Vagina (tissue), 2 donors: ENCODE measurements at regions not wholly inside any gene's neighbourhood (a gene's known extent, or its start where the extent isn't known, plus 50 kb on each side); places are given as distances from the start of the nearest gene placed in this dataset.

Experiments
- DNase-seq, 2 donors: peaks; one replicate each; pipeline ENCODE4 v3.0.0-alpha.2; 2017; ENCODE audit errors: extremely low spot score in 2 of 2
- H3K27ac ChIP-seq: fragments of 200-600 bp; sonication (generic); one replicate; pipeline ENCODE4 v1.5.1; 2019
- H3K27me3 ChIP-seq: fragments of 200-600 bp; sonication (generic); one replicate; pipeline ENCODE4 v1.5.1; 2019
- H3K36me3 ChIP-seq, 2 donors: fragments of 200-600 bp; sonication (generic); one replicate each; pipeline ENCODE4 v1.5.1; 2017 to 2019
- H3K4me1 ChIP-seq: fragments of 200-600 bp; sonication (generic); one replicate; pipeline ENCODE4 v1.5.1; 2019
- H3K4me3 ChIP-seq, 2 donors: fragments of 200-600 bp; sonication (generic); 1 replicate in 1 of 2; 2 replicates in 1 of 2; pipeline ENCODE4 v1.5.1; 2016 to 2019
- H3K9me3 ChIP-seq: fragments of 200-600 bp; sonication (generic); one replicate; pipeline ENCODE4 v1.5.1; 2019
- POLR2A ChIP-seq, 2 donors: fragments of 450-650 bp; IDR thresholded peaks; one replicate each; pipeline ENCODE4 v1.6.1; 2017; ENCODE audit warnings: antibody characterized with exemption in 2 of 2, mild to moderate bottlenecking in 2 of 2, moderate library complexity in 2 of 2
- POLR2AphosphoS5 ChIP-seq, 2 donors: sonication (generic); formaldehyde crosslinking; IDR thresholded peaks; one replicate each; pipeline ENCODE4 v1.9.0; 2017; ENCODE audit warnings: antibody characterized with exemption in 2 of 2, mild to moderate bottlenecking in 2 of 2, low read depth in 1 of 2; ENCODE audit not compliant: insufficient read depth in 1 of 2
- intact Hi-C: fragments of 100-400 bp; cut with DNase I; formaldehyde crosslinking; loops from one replicate; pipeline ENCODE4 v1.15.1; 2023
- TF ChIP-seq, protein P1 (sequence below), 3 experiments: fragments of 450-650 bp in 2 of 3; fragments of 200-600 bp in 1 of 3; sonication (generic) in 1 of 3; IDR thresholded peaks; one replicate each; pipeline ENCODE4 v1.5.1; 2017 to 2019; ENCODE audit warnings: antibody characterized with exemption in 3 of 3, mild to moderate bottlenecking in 2 of 3, moderate library complexity in 2 of 3

DNA sequence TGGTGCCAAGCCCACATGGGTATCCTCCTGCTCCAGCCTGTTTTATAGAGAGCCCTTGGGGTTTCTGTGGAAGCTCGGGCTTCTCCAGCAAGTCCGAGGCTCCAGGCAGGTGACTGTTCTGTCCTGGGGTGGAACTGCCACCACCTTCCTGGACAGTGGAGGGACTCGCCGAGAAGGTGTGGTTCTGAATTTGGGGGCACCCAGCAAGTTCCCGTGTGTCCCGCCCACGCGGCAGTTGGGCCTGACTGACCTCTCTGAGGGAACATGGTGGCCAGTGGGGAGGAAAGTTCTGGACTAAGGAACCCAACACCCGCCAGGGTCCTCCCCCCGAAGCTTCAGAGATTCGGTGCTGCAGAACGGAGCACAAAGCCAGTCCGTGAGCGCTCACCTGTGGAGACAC is 158.1 kb upstream of the C1orf174 start:
- Histone ChIP-seq H3K27me3 (no peaks in the 10 kb centered on the region), H3K9me3 (no peaks in the 10 kb centered on the region), H3K27ac (no peak overlapping the region), H3K36me3 (no peaks in the 10 kb centered on the region), H3K4me1 (no peaks in the 10 kb centered on the region), H3K4me3 (no peak overlapping the region)
- intact Hi-C loops, result no loop called here
- no peak for TF ChIP-seq POLR2A (IDR thresholded peaks at IDR 0.05)
- TF ChIP-seq, protein P1, sequence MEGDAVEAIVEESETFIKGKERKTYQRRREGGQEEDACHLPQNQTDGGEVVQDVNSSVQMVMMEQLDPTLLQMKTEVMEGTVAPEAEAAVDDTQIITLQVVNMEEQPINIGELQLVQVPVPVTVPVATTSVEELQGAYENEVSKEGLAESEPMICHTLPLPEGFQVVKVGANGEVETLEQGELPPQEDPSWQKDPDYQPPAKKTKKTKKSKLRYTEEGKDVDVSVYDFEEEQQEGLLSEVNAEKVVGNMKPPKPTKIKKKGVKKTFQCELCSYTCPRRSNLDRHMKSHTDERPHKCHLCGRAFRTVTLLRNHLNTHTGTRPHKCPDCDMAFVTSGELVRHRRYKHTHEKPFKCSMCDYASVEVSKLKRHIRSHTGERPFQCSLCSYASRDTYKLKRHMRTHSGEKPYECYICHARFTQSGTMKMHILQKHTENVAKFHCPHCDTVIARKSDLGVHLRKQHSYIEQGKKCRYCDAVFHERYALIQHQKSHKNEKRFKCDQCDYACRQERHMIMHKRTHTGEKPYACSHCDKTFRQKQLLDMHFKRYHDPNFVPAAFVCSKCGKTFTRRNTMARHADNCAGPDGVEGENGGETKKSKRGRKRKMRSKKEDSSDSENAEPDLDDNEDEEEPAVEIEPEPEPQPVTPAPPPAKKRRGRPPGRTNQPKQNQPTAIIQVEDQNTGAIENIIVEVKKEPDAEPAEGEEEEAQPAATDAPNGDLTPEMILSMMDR (IDR thresholded peaks at IDR 0.05), result no peak
- no peak for TF ChIP-seq POLR2AphosphoS5 (IDR thresholded peaks at IDR 0.05; ENCODE audit: insufficient read depth in 1 of 2, low read depth in 1 of 2)
- peak; percentile 67 to 95 for DNase-seq

DNA sequence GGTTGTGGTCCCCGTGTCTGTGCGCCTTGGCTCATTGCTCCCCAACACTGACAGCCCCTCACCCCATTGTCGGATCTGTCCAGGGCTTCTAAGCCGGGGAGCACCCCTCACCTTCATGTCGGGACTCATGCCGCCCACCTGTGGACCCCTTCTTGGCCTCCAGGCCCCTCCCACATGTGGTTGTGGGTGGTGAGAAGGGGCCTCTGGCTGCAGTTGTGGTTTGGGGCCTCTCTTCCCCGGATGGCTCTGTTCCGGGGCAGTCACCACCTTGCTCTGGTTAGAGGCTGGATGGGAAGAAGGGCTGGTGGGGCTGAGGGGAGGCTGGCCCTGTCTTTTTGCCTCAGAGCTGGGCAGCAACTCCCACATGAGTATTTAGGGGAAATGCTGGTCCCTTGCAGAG is 158.6 kb upstream of the C1orf174 start:
- Histone ChIP-seq H3K4me1 (no peaks in the 10 kb centered on the region), H3K27me3 (no peaks in the 10 kb centered on the region), H3K9me3 (no peaks in the 10 kb centered on the region), H3K27ac (no peak overlapping the region), H3K4me3 (no peak overlapping the region), H3K36me3 (no peaks in the 10 kb centered on the region)
- intact Hi-C loops, result no loop called here
- DNase-seq, result peak in 1 of 2 donors; percentile 88
- TF ChIP-seq POLR2AphosphoS5 (IDR thresholded peaks at IDR 0.05; ENCODE audit: insufficient read depth in 1 of 2, low read depth in 1 of 2) (no peak), POLR2A (IDR thresholded peaks at IDR 0.05) (no peak)
- TF ChIP-seq, protein P1 (IDR thresholded peaks at IDR 0.05), result no peak

DNA sequence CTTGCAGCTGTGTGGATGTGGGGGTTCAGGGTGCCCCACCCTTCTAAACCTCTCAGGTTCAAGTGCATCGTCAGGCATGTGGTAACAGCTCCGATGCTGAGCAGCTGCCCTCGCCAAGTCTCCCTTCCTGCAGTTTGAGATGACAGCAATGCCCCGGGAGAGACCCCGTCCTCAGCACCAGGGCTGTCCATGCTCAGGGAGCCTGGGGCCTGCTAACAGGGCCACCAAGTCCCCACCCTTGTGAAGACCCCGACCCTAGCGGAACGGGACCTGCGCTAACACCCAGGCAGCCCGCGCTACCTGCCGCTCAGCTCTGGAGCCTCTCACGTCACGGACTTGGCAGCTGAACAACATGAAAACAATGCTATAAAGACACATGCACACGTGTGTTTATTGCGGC is 159.2 kb upstream of the C1orf174 start:
- no peak for DNase-seq
- Histone ChIP-seq H3K27ac (no peak overlapping the region), H3K36me3 (no peaks in the 10 kb centered on the region), H3K4me3 (no peak overlapping the region), H3K4me1 (no peaks in the 10 kb centered on the region), H3K27me3 (no peaks in the 10 kb centered on the region), H3K9me3 (no peaks in the 10 kb centered on the region)
- intact Hi-C loops, result no loop called here
- TF ChIP-seq POLR2A (IDR thresholded peaks at IDR 0.05) (no peak), POLR2AphosphoS5 (IDR thresholded peaks at IDR 0.05; ENCODE audit: insufficient read depth in 1 of 2, low read depth in 1 of 2) (no peak)
- TF ChIP-seq, protein P1 (IDR thresholded peaks at IDR 0.05), result no peak

DNA sequence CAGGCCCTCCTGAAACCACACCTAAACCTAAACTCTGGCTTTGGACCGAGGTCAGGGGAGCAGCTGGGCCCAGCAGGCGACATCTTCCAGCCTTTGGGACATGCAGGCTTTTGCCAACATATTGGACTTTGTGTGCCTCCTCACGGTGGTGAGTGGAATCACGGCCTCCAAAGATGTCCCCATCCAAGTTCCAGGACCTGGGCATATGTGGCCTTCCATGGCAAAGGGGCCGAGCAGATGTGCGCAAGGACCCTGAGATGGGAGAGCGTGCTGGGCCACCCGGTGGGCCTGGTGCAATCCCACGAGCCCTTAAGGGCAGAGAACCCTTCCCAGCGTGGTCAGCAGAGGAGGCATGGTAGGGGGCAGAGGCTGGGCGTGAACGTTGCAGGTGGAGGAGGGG is 160.8 kb upstream of the C1orf174 start:
- Histone ChIP-seq H3K9me3 (no peaks in the 10 kb centered on the region), H3K4me3 (no peak overlapping the region), H3K27me3 (no peaks in the 10 kb centered on the region), H3K36me3 (no peaks in the 10 kb centered on the region), H3K4me1 (no peaks in the 10 kb centered on the region), H3K27ac (no peak overlapping the region)
- intact Hi-C loops, result no loop called here
- peak in 1 of 2 donors; percentile 70 for DNase-seq
- TF ChIP-seq POLR2AphosphoS5 (IDR thresholded peaks at IDR 0.05; ENCODE audit: insufficient read depth in 1 of 2, low read depth in 1 of 2) (no peak), POLR2A (IDR thresholded peaks at IDR 0.05) (no peak)
- TF ChIP-seq, protein P1 (IDR thresholded peaks at IDR 0.05), result no peak

DNA sequence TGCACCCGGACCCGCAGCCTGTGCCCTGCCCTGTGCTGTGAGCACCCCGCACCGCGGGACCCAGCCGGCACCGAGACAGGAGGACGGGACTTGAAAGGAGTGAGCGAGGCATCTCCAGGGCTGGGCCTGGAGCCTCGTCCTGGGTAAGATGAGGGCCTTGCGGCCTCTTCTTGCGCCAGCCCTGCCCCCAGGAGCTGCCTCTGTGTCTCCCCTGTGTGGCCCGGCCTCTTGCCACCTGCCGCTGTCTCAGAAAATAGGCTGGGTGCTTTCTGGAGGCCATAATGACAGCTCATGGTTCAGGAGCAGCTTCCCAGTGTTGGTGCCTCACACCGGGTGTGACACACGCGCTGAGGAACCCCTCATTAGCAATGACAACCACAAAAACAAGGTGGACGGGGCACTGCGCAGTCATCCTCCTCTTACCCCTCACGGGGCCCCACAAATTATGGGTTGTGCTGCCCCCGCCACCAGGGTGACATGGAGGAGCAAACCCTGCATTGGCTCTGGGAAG is 161.5 kb upstream of the C1orf174 start:
- no peak for TF ChIP-seq POLR2AphosphoS5 (IDR thresholded peaks at IDR 0.05; ENCODE audit: insufficient read depth in 1 of 2, low read depth in 1 of 2)
- TF ChIP-seq POLR2A (IDR thresholded peaks at IDR 0.05), result no peak
- TF ChIP-seq, protein P1 (IDR thresholded peaks at IDR 0.05), result no peak
- Histone ChIP-seq H3K4me1 (no peaks in the 10 kb centered on the region), H3K4me3 (no peak overlapping the region), H3K27me3 (no peaks in the 10 kb centered on the region), H3K9me3 (no peaks in the 10 kb centered on the region), H3K27ac (no peak overlapping the region), H3K36me3 (no peaks in the 10 kb centered on the region)
- intact Hi-C loops, result no loop called here
- peak in 1 of 2 donors; percentile 65 for DNase-seq
